Esophagus muscularis mucosa (tissue), 3 donors: ENCODE measurements at regions not wholly inside any gene's neighbourhood (a gene's known extent, or its start where the extent isn't known, plus 50 kb on each side); places are given as distances from the start of the nearest gene placed in this dataset.

Source experiments
- POLR2AphosphoS5 ChIP-seq, 2 donors: sonication (generic); formaldehyde crosslinking; IDR thresholded peaks; one replicate each; pipeline ENCODE4 v1.6.1; 2017; ENCODE audit warnings: antibody characterized with exemption in 2 of 2
- TF ChIP-seq, protein P1 (sequence below), 3 experiments: fragments of 200-600 bp in 2 of 3; fragments of 450-650 bp in 1 of 3; sonication (generic) in 2 of 3; IDR thresholded peaks; one replicate each; pipeline ENCODE4 v1.5.1; 2017 to 2019; ENCODE audit warnings: antibody characterized with exemption in 3 of 3, mild to moderate bottlenecking in 2 of 3, moderate library complexity in 1 of 3

DNA sequence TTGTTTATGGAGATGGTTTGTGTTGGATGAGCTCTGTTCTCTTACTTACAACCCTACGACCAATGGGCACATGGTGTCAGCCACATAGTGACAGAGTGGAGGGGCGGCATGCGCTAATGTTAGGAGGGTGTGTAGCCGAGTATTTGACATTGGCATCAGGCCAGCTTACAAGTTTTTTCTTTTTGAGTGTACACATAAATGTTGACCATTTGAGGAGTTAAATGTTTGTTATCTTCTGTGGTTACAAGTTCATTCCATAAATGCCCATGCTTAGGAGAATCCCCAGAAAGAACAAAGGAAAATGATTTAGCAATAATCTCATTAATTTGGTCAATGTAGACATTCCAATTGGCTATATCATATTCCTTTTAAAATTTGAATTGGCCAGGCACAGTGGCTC, 180.1 kb upstream of the ELL2 start:
- TF ChIP-seq, protein P1, sequence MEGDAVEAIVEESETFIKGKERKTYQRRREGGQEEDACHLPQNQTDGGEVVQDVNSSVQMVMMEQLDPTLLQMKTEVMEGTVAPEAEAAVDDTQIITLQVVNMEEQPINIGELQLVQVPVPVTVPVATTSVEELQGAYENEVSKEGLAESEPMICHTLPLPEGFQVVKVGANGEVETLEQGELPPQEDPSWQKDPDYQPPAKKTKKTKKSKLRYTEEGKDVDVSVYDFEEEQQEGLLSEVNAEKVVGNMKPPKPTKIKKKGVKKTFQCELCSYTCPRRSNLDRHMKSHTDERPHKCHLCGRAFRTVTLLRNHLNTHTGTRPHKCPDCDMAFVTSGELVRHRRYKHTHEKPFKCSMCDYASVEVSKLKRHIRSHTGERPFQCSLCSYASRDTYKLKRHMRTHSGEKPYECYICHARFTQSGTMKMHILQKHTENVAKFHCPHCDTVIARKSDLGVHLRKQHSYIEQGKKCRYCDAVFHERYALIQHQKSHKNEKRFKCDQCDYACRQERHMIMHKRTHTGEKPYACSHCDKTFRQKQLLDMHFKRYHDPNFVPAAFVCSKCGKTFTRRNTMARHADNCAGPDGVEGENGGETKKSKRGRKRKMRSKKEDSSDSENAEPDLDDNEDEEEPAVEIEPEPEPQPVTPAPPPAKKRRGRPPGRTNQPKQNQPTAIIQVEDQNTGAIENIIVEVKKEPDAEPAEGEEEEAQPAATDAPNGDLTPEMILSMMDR (IDR thresholded peaks at IDR 0.05), result no peak
- no peak for TF ChIP-seq POLR2AphosphoS5 (IDR thresholded peaks at IDR 0.05)
